ENCODE measurements at regions not wholly inside any gene's neighbourhood (a gene's known extent, or its start where the extent isn't known, plus 50 kb on each side); places are given as distances from the start of the nearest gene placed in this dataset.

GRCh38 chr13:40155201-40155600, 499.7 kb downstream of the COG6 start:
- no peaks in the 10 kb centered on the region for H3K9me3 ChIP-seq (ENCODE audit: insufficient read depth, low read depth, low read length)
- Mint-ChIP-seq H3K27me3 (ENCODE audit: low read depth, unreplicated experiment) (no peaks in the 10 kb centered on the region), H3K9me3 (ENCODE audit: unreplicated experiment) (no peaks in the 10 kb centered on the region), H3K4me3 (ENCODE audit: unreplicated experiment) (no peak overlapping the region), H3K4me1 (ENCODE audit: low read depth, unreplicated experiment) (peaks cover 2% of the 10 kb centered on the region), H3K36me3 (ENCODE audit: low read depth, unreplicated experiment) (no peaks in the 10 kb centered on the region), H3K27ac (ENCODE audit: unreplicated experiment) (no peak overlapping the region)
- H3K9ac ChIP-seq (ENCODE audit: low read length) = no peak overlapping the region
- H4K20me1 ChIP-seq (ENCODE audit: insufficient read depth, low read length) = no peaks in the 10 kb centered on the region
- H3K27me3 ChIP-seq (ENCODE audit: insufficient read depth, low read length) = no peaks in the 10 kb centered on the region
- FAIRE-seq = no peak
- H3K79me2 ChIP-seq (ENCODE audit: insufficient read depth, low read length) = no peaks in the 10 kb centered on the region
- no peak overlapping the region for H3K4me3 ChIP-seq (ENCODE audit: insufficient read depth, low read depth, low read length)
- no peak overlapping the region for H2AFZ ChIP-seq (ENCODE audit: low read depth, low read length)
- no peaks in the 10 kb centered on the region for H3K36me3 ChIP-seq (ENCODE audit: insufficient read depth, low read length)
- H3K4me2 ChIP-seq (ENCODE audit: low read length) = no peak overlapping the region
- DNase-seq (ENCODE audit: low read depth) = no peak
- peaks cover 9% of the 10 kb centered on the region for H3K4me1 ChIP-seq (ENCODE audit: insufficient read depth, low read length)
- TF ChIP-seq CTCF (IDR thresholded peaks at IDR 0.05; ENCODE audit: insufficient read depth, low read depth, low read length) (no peak), EZH2 (IDR thresholded peaks at IDR 0.05; ENCODE audit: insufficient read depth, low read length) (no peak)
- H3K27ac ChIP-seq (ENCODE audit: low read depth, low read length) = no peak overlapping the region

- H3K4me3 Mint-ChIP-seq (ENCODE audit: unreplicated experiment) = no peak overlapping the region
- no peaks in the 10 kb centered on the region for H3K27me3 Mint-ChIP-seq (ENCODE audit: low read depth, unreplicated experiment)
- DNase-seq (ENCODE audit: low read depth) = no peak
- no peaks in the 10 kb centered on the region for H3K36me3 Mint-ChIP-seq (ENCODE audit: low read depth, unreplicated experiment)
- Histone ChIP-seq H2AFZ (ENCODE audit: low read depth, low read length) (no peak overlapping the region), H3K4me1 (ENCODE audit: insufficient read depth, low read length) (no peaks in the 10 kb centered on the region), H3K4me2 (ENCODE audit: low read length) (no peak overlapping the region), H3K9me3 (ENCODE audit: insufficient read depth, low read depth, low read length) (no peaks in the 10 kb centered on the region), H3K36me3 (ENCODE audit: insufficient read depth, low read length) (no peaks in the 10 kb centered on the region), H3K27me3 (ENCODE audit: insufficient read depth, low read length) (no peaks in the 10 kb centered on the region), H3K9ac (ENCODE audit: low read length) (no peak overlapping the region), H3K4me3 (ENCODE audit: insufficient read depth, low read depth, low read length) (no peak overlapping the region), H3K27ac (ENCODE audit: low read depth, low read length) (no peak overlapping the region), H3K79me2 (ENCODE audit: insufficient read depth, low read length) (no peaks in the 10 kb centered on the region), H4K20me1 (ENCODE audit: insufficient read depth, low read length) (no peaks in the 10 kb centered on the region)
- TF ChIP-seq EZH2 (IDR thresholded peaks at IDR 0.05; ENCODE audit: insufficient read depth, low read length) (no peak), CTCF (IDR thresholded peaks at IDR 0.05; ENCODE audit: insufficient read depth, low read depth, low read length) (no peak)
- no peak for FAIRE-seq
- peaks cover 9% of the 10 kb centered on the region for H3K4me1 Mint-ChIP-seq (ENCODE audit: low read depth, unreplicated experiment)
- no peak overlapping the region for H3K27ac Mint-ChIP-seq (ENCODE audit: unreplicated experiment)
- no peaks in the 10 kb centered on the region for H3K9me3 Mint-ChIP-seq (ENCODE audit: unreplicated experiment)
Measured at GRCh38 chr13:40158218-40158617, 502.8 kb downstream of the COG6 start.

GRCh38 chr13:40158757-40159156, 503.3 kb downstream of the COG6 start:
- Histone ChIP-seq H3K27ac (ENCODE audit: low read depth, low read length) (no peak overlapping the region), H3K9ac (ENCODE audit: low read length) (no peak overlapping the region), H3K27me3 (ENCODE audit: insufficient read depth, low read length) (no peaks in the 10 kb centered on the region), H3K9me3 (ENCODE audit: insufficient read depth, low read depth, low read length) (no peaks in the 10 kb centered on the region), H4K20me1 (ENCODE audit: insufficient read depth, low read length) (no peaks in the 10 kb centered on the region), H3K4me3 (ENCODE audit: insufficient read depth, low read depth, low read length) (no peak overlapping the region), H3K36me3 (ENCODE audit: insufficient read depth, low read length) (no peaks in the 10 kb centered on the region), H2AFZ (ENCODE audit: low read depth, low read length) (no peak overlapping the region), H3K79me2 (ENCODE audit: insufficient read depth, low read length) (no peaks in the 10 kb centered on the region), H3K4me2 (ENCODE audit: low read length) (no peak overlapping the region), H3K4me1 (ENCODE audit: insufficient read depth, low read length) (peaks cover under 1% of the 10 kb centered on the region)
- peaks cover 13% of the 10 kb centered on the region for H3K4me1 Mint-ChIP-seq (ENCODE audit: low read depth, unreplicated experiment)
- no peaks in the 10 kb centered on the region for H3K27me3 Mint-ChIP-seq (ENCODE audit: low read depth, unreplicated experiment)
- H3K27ac Mint-ChIP-seq (ENCODE audit: unreplicated experiment) = peak overlapping the region; percentile 18
- H3K4me3 Mint-ChIP-seq (ENCODE audit: unreplicated experiment) = no peak overlapping the region
- FAIRE-seq (no peak), DNase-seq (ENCODE audit: low read depth) (no peak)
- H3K9me3 Mint-ChIP-seq (ENCODE audit: unreplicated experiment) = no peaks in the 10 kb centered on the region
- H3K36me3 Mint-ChIP-seq (ENCODE audit: low read depth, unreplicated experiment) = no peaks in the 10 kb centered on the region
- no peak for TF ChIP-seq CTCF (IDR thresholded peaks at IDR 0.05; ENCODE audit: insufficient read depth, low read depth, low read length)
- no peak for TF ChIP-seq EZH2 (IDR thresholded peaks at IDR 0.05; ENCODE audit: insufficient read depth, low read length)

Data from astrocyte (in vitro differentiated cells and primary cell).